OCI-LY7 (cell line): ENCODE measurements at regions not wholly inside any gene's neighbourhood (a gene's known extent, or its start where the extent isn't known, plus 50 kb on each side); places are given as distances from the start of the nearest gene placed in this dataset.

Source experiments
- BruUV-seq: library from RNA; stranded (reverse); fragments of 400-500 nt; replicated peaks from 2 replicates; lab custom pipeline; 2021; lab: Mats Ljungman, UMichigan
- CTCF ChIA-PET: fragments of 300-600 bp; sonication (Branson Sonifier 250); formaldehyde crosslinking; loops from one replicate; lab custom pipeline; 2022; ENCODE audit warnings: antibody characterized with exemption; ENCODE audit not compliant: unreplicated experiment; lab: Charles Lee
- POLR2A ChIA-PET: fragments of 300-600 bp; sonication (Branson Sonifier 250); formaldehyde crosslinking; loops from one replicate; lab custom pipeline; 2022; ENCODE audit warnings: antibody characterized with exemption; lab: Charles Lee
- DNase-seq: peaks from one replicate; pipeline ENCODE4 v3.0.0-alpha.2; 2015; ENCODE audit warnings: low spot score
- H2AFZ ChIP-seq: fragments of 200-600 bp; sonication (generic), shearing (Covaris generic); 2 replicates; pipeline ENCODE4 v1.6.1; 2014; ENCODE audit warnings: mild to moderate bottlenecking, antibody characterized with exemption, low read length, moderate library complexity
- H3K27ac ChIP-seq: fragments of 200-600 bp; sonication (generic); 2 replicates; pipeline ENCODE4 v1.5.1; 2014; ENCODE audit warnings: mixed run types, low read depth, mild to moderate bottlenecking, moderate library complexity, low read length, inconsistent platforms; ENCODE audit not compliant: poor library complexity, severe bottlenecking
- H3K36me3 ChIP-seq: fragments of 200-600 bp; sonication (generic); 2 replicates; pipeline ENCODE4 v1.6.1; 2014; ENCODE audit warnings: mild to moderate bottlenecking, antibody characterized with exemption, low read length, moderate library complexity, mixed read lengths; ENCODE audit not compliant: insufficient read depth
- H3K4me1 ChIP-seq: fragments of 200-600 bp; sonication (generic); 2 replicates; pipeline ENCODE4 v1.5.1; 2014; ENCODE audit warnings: mild to moderate bottlenecking, low read length; ENCODE audit not compliant: insufficient read depth, poor library complexity, severe bottlenecking
- H3K4me2 ChIP-seq: fragments of 200-600 bp; sonication (generic); 2 replicates; pipeline ENCODE4 v1.6.1; 2014; ENCODE audit warnings: mild to moderate bottlenecking, low read length
- H3K4me3 ChIP-seq: fragments of 200-600 bp; sonication (generic); 2 replicates; pipeline ENCODE4 v1.5.1; 2014; ENCODE audit warnings: mild to moderate bottlenecking, low read depth, low read length; ENCODE audit not compliant: poor library complexity, severe bottlenecking
- H3K79me2 ChIP-seq: fragments of 200-600 bp; sonication (generic); 2 replicates; pipeline ENCODE4 v1.6.1; 2016; ENCODE audit warnings: low read depth, mild to moderate bottlenecking, low read length, moderate library complexity, mixed read lengths; ENCODE audit not compliant: insufficient read depth
- H3K9me2 ChIP-seq: fragments of 200-600 bp; sonication (generic); 2 replicates; pipeline ENCODE4 v1.6.1; 2016; ENCODE audit warnings: mild to moderate bottlenecking, low read length, mixed read lengths; ENCODE audit not compliant: insufficient read depth
- H3K9me3 ChIP-seq: fragments of 200-600 bp; sonication (generic); 2 replicates; pipeline ENCODE4 v1.6.1; 2014; ENCODE audit warnings: mild to moderate bottlenecking, mixed run types, low read length, mixed read lengths
- H4K20me1 ChIP-seq: fragments of 200-600 bp; sonication (generic); 2 replicates; pipeline ENCODE4 v1.6.1; 2014; ENCODE audit warnings: mild to moderate bottlenecking, antibody characterized with exemption, low read length, moderate library complexity, mixed read lengths; ENCODE audit not compliant: insufficient read depth
- EZH2phosphoT487 ChIP-seq: fragments of 200-600 bp; sonication (generic); IDR thresholded peaks from 2 replicates; pipeline ENCODE4 v1.6.1; 2018; ENCODE audit warnings: low read depth, borderline replicate concordance, mild to moderate bottlenecking, mixed run types, antibody characterized with exemption, low read length, moderate library complexity, mixed read lengths
- intact Hi-C: fragments of 100-400 bp; cut with micrococcal nuclease; formaldehyde crosslinking; loops from one replicate; pipeline ENCODE4 v1.10.0; 2022; ENCODE audit not compliant: unreplicated experiment
- TF ChIP-seq, protein P1 (sequence below): fragments of 200-600 bp; sonication (generic); conservative IDR thresholded peaks from 2 replicates; pipeline ENCODE4 v1.5.1; 2014; ENCODE audit warnings: mild to moderate bottlenecking, antibody characterized with exemption, low read length, moderate library complexity, mixed read lengths

DNA sequence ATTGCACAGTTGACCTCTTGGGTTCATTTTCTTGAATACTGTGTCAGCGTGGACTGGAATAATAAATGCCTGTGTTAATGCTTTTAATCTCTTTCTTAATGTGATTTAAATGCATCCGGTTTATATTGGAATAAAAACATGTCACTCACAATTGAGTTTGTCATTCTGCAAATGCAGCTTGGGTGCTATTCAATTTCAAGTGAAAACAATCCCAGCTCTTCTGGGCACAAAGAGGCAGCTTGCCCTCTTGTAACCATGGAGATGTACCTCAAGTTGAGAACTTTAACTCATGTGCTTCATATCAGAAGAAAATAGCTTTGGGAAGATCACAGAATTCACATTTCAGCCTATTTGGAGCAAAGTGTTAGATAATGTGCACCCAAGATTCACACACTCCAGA, 355.7 kb upstream of the GNPDA2 start:
- Histone ChIP-seq H3K36me3 (no peaks in the 10 kb centered on the region), H4K20me1 (no peaks in the 10 kb centered on the region), H3K4me2 (no peak overlapping the region), H3K4me3 (no peak overlapping the region), H3K79me2 (no peaks in the 10 kb centered on the region), H3K9me2 (no peaks in the 10 kb centered on the region), H2AFZ (no peak overlapping the region), H3K9me3 (no peaks in the 10 kb centered on the region), H3K4me1 (no peaks in the 10 kb centered on the region), H3K27ac (no peak overlapping the region)
- TF ChIP-seq EZH2phosphoT487 = no peak
- TF ChIP-seq, protein P1, sequence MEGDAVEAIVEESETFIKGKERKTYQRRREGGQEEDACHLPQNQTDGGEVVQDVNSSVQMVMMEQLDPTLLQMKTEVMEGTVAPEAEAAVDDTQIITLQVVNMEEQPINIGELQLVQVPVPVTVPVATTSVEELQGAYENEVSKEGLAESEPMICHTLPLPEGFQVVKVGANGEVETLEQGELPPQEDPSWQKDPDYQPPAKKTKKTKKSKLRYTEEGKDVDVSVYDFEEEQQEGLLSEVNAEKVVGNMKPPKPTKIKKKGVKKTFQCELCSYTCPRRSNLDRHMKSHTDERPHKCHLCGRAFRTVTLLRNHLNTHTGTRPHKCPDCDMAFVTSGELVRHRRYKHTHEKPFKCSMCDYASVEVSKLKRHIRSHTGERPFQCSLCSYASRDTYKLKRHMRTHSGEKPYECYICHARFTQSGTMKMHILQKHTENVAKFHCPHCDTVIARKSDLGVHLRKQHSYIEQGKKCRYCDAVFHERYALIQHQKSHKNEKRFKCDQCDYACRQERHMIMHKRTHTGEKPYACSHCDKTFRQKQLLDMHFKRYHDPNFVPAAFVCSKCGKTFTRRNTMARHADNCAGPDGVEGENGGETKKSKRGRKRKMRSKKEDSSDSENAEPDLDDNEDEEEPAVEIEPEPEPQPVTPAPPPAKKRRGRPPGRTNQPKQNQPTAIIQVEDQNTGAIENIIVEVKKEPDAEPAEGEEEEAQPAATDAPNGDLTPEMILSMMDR = no peak
- no peak for DNase-seq
- CTCF ChIA-PET = no interaction called here
- POLR2A ChIA-PET = no interaction called here
- intact Hi-C loops = no loop called here
- no TSS peak for BruUV-seq

DNA sequence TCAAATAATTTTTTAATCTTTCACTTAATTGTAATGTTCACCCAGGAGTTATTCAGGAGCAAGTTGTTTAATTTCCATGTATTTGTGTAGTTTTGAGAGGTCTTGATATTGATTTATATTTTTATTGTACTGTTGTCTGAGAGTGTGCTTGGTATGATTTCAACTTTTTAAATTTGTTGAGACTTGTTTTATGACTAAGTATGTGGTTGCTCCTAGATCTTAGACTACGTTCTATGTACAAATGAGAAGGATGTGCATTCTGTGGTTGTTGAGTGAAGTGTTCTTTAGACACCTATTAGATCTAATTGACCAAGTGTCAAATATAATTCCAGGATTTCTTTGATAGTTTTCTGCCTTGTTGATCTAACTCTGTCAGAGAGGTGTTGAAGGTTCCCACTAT, 353.3 kb upstream of the GNPDA2 start:
- CTCF ChIA-PET = no interaction called here
- no peak for DNase-seq
- no peak overlapping the region for H3K4me3 ChIP-seq
- H4K20me1 ChIP-seq = no peaks in the 10 kb centered on the region
- no peaks in the 10 kb centered on the region for H3K36me3 ChIP-seq
- no peaks in the 10 kb centered on the region for H3K79me2 ChIP-seq
- H3K9me2 ChIP-seq = no peaks in the 10 kb centered on the region
- BruUV-seq = no TSS peak
- no peaks in the 10 kb centered on the region for H3K4me1 ChIP-seq
- intact Hi-C loops = no loop called here
- TF ChIP-seq EZH2phosphoT487 = no peak
- TF ChIP-seq, protein P1 = no peak
- POLR2A ChIA-PET = no interaction called here
- H3K9me3 ChIP-seq = no peaks in the 10 kb centered on the region
- H3K27ac ChIP-seq = no peak overlapping the region
- H3K4me2 ChIP-seq = no peak overlapping the region
- H2AFZ ChIP-seq = no peak overlapping the region

DNA sequence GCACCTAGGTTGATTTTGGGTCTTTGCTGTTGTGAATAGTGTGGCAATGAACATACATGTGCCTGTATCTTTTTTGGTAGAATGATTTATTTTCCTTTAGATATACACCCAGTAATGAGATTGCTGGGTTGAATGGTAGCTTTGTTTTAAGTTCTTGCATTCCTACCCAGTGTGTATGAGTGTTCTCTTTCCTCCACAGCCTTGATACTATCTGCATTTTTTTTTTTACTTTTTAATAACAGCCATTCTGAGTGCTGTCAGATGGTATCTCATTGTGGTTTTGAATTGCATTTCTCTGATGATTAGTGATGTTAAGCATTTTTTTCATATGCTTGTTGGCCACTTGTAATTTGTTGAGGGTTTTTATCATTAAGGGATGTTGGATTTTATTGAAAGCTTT, 351.8 kb upstream of the GNPDA2 start:
- H3K4me3 ChIP-seq = no peak overlapping the region
- BruUV-seq = no TSS peak
- no peaks in the 10 kb centered on the region for H4K20me1 ChIP-seq
- no peak overlapping the region for H2AFZ ChIP-seq
- H3K4me1 ChIP-seq = no peaks in the 10 kb centered on the region
- DNase-seq = no peak
- H3K9me3 ChIP-seq = no peaks in the 10 kb centered on the region
- no peak overlapping the region for H3K27ac ChIP-seq
- intact Hi-C loops = no loop called here
- ChIA-PET CTCF (no interaction called here), POLR2A (interaction anchor here (0.7 kb wide), 1 partner anchor 68 kb away, joined by 3 read pairs; no protein-coding TSS in a partner anchor)
- no peaks in the 10 kb centered on the region for H3K36me3 ChIP-seq
- TF ChIP-seq, protein P1 = no peak
- TF ChIP-seq EZH2phosphoT487 = no peak
- H3K4me2 ChIP-seq = no peak overlapping the region
- no peaks in the 10 kb centered on the region for H3K79me2 ChIP-seq
- no peaks in the 10 kb centered on the region for H3K9me2 ChIP-seq
